ENCODE measurements at regions not wholly inside any gene's neighbourhood (a gene's known extent, or its start where the extent isn't known, plus 50 kb on each side); places are given as distances from the start of the nearest gene placed in this dataset.

- Histone ChIP-seq H4K20me1 (ENCODE audit: insufficient read depth, low read length) (no peaks in the 10 kb centered on the region), H3K79me2 (ENCODE audit: low read length) (no peaks in the 10 kb centered on the region), H3K27ac (ENCODE audit: low read length) (no peak overlapping the region), H3K27me3 (replicated peaks; ENCODE audit: insufficient read depth, low read length) (no peaks in the 10 kb centered on the region), H3K4me3 (ENCODE audit: low read length) (no peak overlapping the region), H3K9me3 (replicated peaks; ENCODE audit: insufficient read depth, low read length) (no peaks in the 10 kb centered on the region), H3F3A (ENCODE audit: insufficient read depth, low read length) (peaks cover 3% of the 10 kb centered on the region; the same call in 1 of the 2 replicates), H3K36me3 (replicated peaks; ENCODE audit: insufficient read depth, low read length) (no peaks in the 10 kb centered on the region), H3K9me2 (replicated peaks; ENCODE audit: insufficient read depth, low read length) (no peaks in the 10 kb centered on the region), H3K4me2 (ENCODE audit: low read depth, low read length) (no peak overlapping the region), H3K9ac (ENCODE audit: low read length) (no peak overlapping the region), H2AFZ (ENCODE audit: low read length) (no peak overlapping the region), H3K4me1 (ENCODE audit: low read length) (peaks cover 11% of the 10 kb centered on the region)
- DNase-seq: no peak
- TF ChIP-seq EZH2phosphoT487 (IDR thresholded peaks at IDR 0.05; ENCODE audit: low read length) (no peak), CTCF (IDR thresholded peaks at IDR 0.05; ENCODE audit: low read length) (no peak), EZH2 (optimal IDR thresholded peaks at IDR 0.05; ENCODE audit: low read depth, low read length) (no peak)
Measured at GRCh38 chr18:70430501-70431173, 141.8 kb downstream of the SOCS6 start.

- Histone ChIP-seq H3K27me3 (replicated peaks; ENCODE audit: insufficient read depth, low read length) (no peaks in the 10 kb centered on the region), H4K20me1 (ENCODE audit: insufficient read depth, low read length) (no peaks in the 10 kb centered on the region), H2AFZ (ENCODE audit: low read length) (no peak overlapping the region), H3K9ac (ENCODE audit: low read length) (no peak overlapping the region), H3K4me2 (ENCODE audit: low read depth, low read length) (no peak overlapping the region), H3K4me1 (ENCODE audit: low read length) (peaks cover 11% of the 10 kb centered on the region), H3K4me3 (ENCODE audit: low read length) (no peak overlapping the region), H3F3A (ENCODE audit: insufficient read depth, low read length) (peaks cover 3% of the 10 kb centered on the region; the same call in 1 of the 2 replicates), H3K79me2 (ENCODE audit: low read length) (no peaks in the 10 kb centered on the region), H3K9me3 (replicated peaks; ENCODE audit: insufficient read depth, low read length) (no peaks in the 10 kb centered on the region), H3K27ac (ENCODE audit: low read length) (no peak overlapping the region), H3K9me2 (replicated peaks; ENCODE audit: insufficient read depth, low read length) (no peaks in the 10 kb centered on the region), H3K36me3 (replicated peaks; ENCODE audit: insufficient read depth, low read length) (no peaks in the 10 kb centered on the region)
- no peak for TF ChIP-seq CTCF (IDR thresholded peaks at IDR 0.05; ENCODE audit: low read length)
- no peak for TF ChIP-seq EZH2 (optimal IDR thresholded peaks at IDR 0.05; ENCODE audit: low read depth, low read length)
- no peak for TF ChIP-seq EZH2phosphoT487 (IDR thresholded peaks at IDR 0.05; ENCODE audit: low read length)
- no peak for DNase-seq
Measured at GRCh38 chr18:70429847-70430500, 141.1 kb downstream of the SOCS6 start.

- peaks cover 3% of the 10 kb centered on the region; the same call in 1 of the 2 replicates for H3F3A ChIP-seq (ENCODE audit: insufficient read depth, low read length)
- H3K36me3 ChIP-seq (replicated peaks; ENCODE audit: insufficient read depth, low read length): no peaks in the 10 kb centered on the region
- TF ChIP-seq CTCF (IDR thresholded peaks at IDR 0.05; ENCODE audit: low read length): no peak
- TF ChIP-seq EZH2 (optimal IDR thresholded peaks at IDR 0.05; ENCODE audit: low read depth, low read length): no peak
- no peak for TF ChIP-seq EZH2phosphoT487 (IDR thresholded peaks at IDR 0.05; ENCODE audit: low read length)
- DNase-seq: peak; percentile 91
- peak overlapping the region; percentile 35; the same call in 1 of the 2 replicates for H3K4me2 ChIP-seq (ENCODE audit: low read depth, low read length)
- no peaks in the 10 kb centered on the region for H4K20me1 ChIP-seq (ENCODE audit: insufficient read depth, low read length)
- H2AFZ ChIP-seq (ENCODE audit: low read length): no peak overlapping the region
- H3K27ac ChIP-seq (ENCODE audit: low read length): peak overlapping the region; percentile 56; the same call in 1 of the 2 replicates
- H3K9me3 ChIP-seq (replicated peaks; ENCODE audit: insufficient read depth, low read length): no peaks in the 10 kb centered on the region
- no peaks in the 10 kb centered on the region for H3K79me2 ChIP-seq (ENCODE audit: low read length)
- H3K4me3 ChIP-seq (ENCODE audit: low read length): 0 out of 2 replicates have a peak overlapping the region, but pooled peaks have one; percentile 6
- H3K27me3 ChIP-seq (replicated peaks; ENCODE audit: insufficient read depth, low read length): no peaks in the 10 kb centered on the region
- H3K4me1 ChIP-seq (ENCODE audit: low read length): peaks cover 11% of the 10 kb centered on the region
- H3K9me2 ChIP-seq (replicated peaks; ENCODE audit: insufficient read depth, low read length): no peaks in the 10 kb centered on the region
- no peak overlapping the region for H3K9ac ChIP-seq (ENCODE audit: low read length)
Measured at GRCh38 chr18:70428439-70428838, 139.6 kb downstream of the SOCS6 start.
